ENCODE measurements at regions not wholly inside any gene's neighbourhood (a gene's known extent, or its start where the extent isn't known, plus 50 kb on each side); places are given as distances from the start of the nearest gene placed in this dataset.

- in situ Hi-C loops (cut with MboI; ENCODE audit: low sequenced_read_pairs) = no loop called here
Observed at GRCh38 chr7:47663213-47663612, 81.3 kb upstream of the TNS3 start.

More at GRCh38 chr7:47663213-47663612, 81.3 kb upstream of the TNS3 start:
- CTCF ChIA-PET = interaction anchor here (1.1 kb wide), 1 partner anchor 213 kb away, joined by 3 read pairs; no protein-coding TSS in a partner anchor
- no TSS peak for BruUV-seq (replicated peaks)
- Histone ChIP-seq H3K4me2 (ENCODE audit: low read depth, low read length) (no peak overlapping the region), H3K4me1 (ENCODE audit: control insufficient read depth, insufficient read depth, low read length) (peaks cover 25% of the 10 kb centered on the region), H3K18ac (ENCODE audit: low read depth, low read length) (peak overlapping the region; percentile 34), H4K8ac (ENCODE audit: low read depth in 2 of 2, low read length in 2 of 2) (peak overlapping the region in 1 of 2 experiments; percentile 69; a peak in 1 of 4 replicates), H2BK5ac (ENCODE audit: low read depth, low read length, poor library complexity, severe bottlenecking) (no peak overlapping the region), H3K4ac (ENCODE audit: low read depth, low read length) (peak overlapping the region; percentile 51), H2BK120ac (ENCODE audit: low read depth, low read length) (peak overlapping the region; percentile 76), H2BK20ac (ENCODE audit: low read depth, low read length) (peak overlapping the region; percentile 23), H4K20me1 (ENCODE audit: insufficient read depth, low read length) (no peaks in the 10 kb centered on the region), H3K27me3 (ENCODE audit: control insufficient read depth, insufficient read depth, low read length) (no peaks in the 10 kb centered on the region; the same call in 1 of the 2 replicates), H3K36me3 (ENCODE audit: control insufficient read depth, insufficient read depth, low read length) (no peaks in the 10 kb centered on the region), H4K91ac (ENCODE audit: insufficient read depth, low read depth, low read length) (peak overlapping the region; percentile 69), H3K9me1 (ENCODE audit: insufficient read depth, low read length) (peaks cover 28% of the 10 kb centered on the region), H4K5ac (ENCODE audit: low read depth, low read length) (peak overlapping the region; percentile 20; the same call in 1 of the 2 replicates), H3K9me3 (ENCODE audit: control insufficient read depth, insufficient read depth, low read length) (no peaks in the 10 kb centered on the region), H2AK9ac (replicated peaks; ENCODE audit: low read depth, low read length, poor library complexity) (no peak overlapping the region), H2BK15ac (ENCODE audit: low read depth, low read length) (peak overlapping the region; percentile 39; the same call in 1 of the 3 replicates), H3K27ac (ENCODE audit: insufficient read depth, low read length) (no peak overlapping the region), H3K79me1 (ENCODE audit: low read depth in 1 of 2, low read length in 2 of 2) (no peaks in the 10 kb centered on the region), H2AFZ (replicated peaks; ENCODE audit: low read length, poor library complexity) (no peak overlapping the region), H3K9ac (ENCODE audit: low read depth, low read length) (no peak overlapping the region), H3K14ac (replicated peaks; ENCODE audit: low read depth, low read length) (peak overlapping the region; percentile 11), H3K23ac (ENCODE audit: low read depth, low read length) (peak overlapping the region; percentile 1; the same call in 1 of the 2 replicates), H3K56ac (ENCODE audit: extremely low read depth, insufficient read depth, low read length) (no peak overlapping the region), H2AK5ac (ENCODE audit: low read depth, low read length) (peak overlapping the region; percentile 71), H3K4me3 (ENCODE audit: insufficient read depth, low read depth, low read length) (no peak overlapping the region)
- 100% methylated on average over 1 of the region's 5 CpGs; no CpG with 5 or more reads in 1 of the 2 experiments for WGBS, 2 experiments (ENCODE audit: extremely low coverage in 2 of 2, insufficient read length in 1 of 2)
- dilution Hi-C loops (cut with HindIII; ENCODE audit: low sequenced_read_pairs, unreplicated experiment) (no loop called here), intact Hi-C loops (cut with micrococcal nuclease) (no loop called here)
- POLR2A ChIA-PET (ENCODE audit: unreplicated experiment) = no interaction called here
- ATAC-seq (ENCODE audit: low read depth) (no peak), DNase-seq (no peak)
- no peak for TF ChIP-seq RCOR1 (IDR thresholded peaks at IDR 0.05; ENCODE audit: insufficient replicate concordance, low read length)
- TF ChIP-seq FOS (IDR thresholded peaks at IDR 0.05; ENCODE audit: low read depth, low read length) = no peak
- no peak for TF ChIP-seq MAFK (IDR thresholded peaks at IDR 0.05; ENCODE audit: low read depth, low read length)
- no peak for TF ChIP-seq RAD21 (IDR thresholded peaks at IDR 0.05; ENCODE audit: low read length)
- TF ChIP-seq MAZ (IDR thresholded peaks at IDR 0.05; ENCODE audit: borderline replicate concordance, low read depth, low read length) = no peak
- TF ChIP-seq USF2 (IDR thresholded peaks at IDR 0.05; ENCODE audit: low read depth, low read length) = no peak
- TF ChIP-seq BHLHE40 (IDR thresholded peaks at IDR 0.05; ENCODE audit: low read depth, low read length) = no peak
- TF ChIP-seq CHD1 (IDR thresholded peaks at IDR 0.05; ENCODE audit: low read depth, low read length) = no peak
- TF ChIP-seq ELK1 (IDR thresholded peaks at IDR 0.05; ENCODE audit: borderline replicate concordance, low read depth, low read length) = no peak
- TF ChIP-seq RFX5 (IDR thresholded peaks at IDR 0.05; ENCODE audit: low read depth, low read length) = no peak
- TF ChIP-seq NFE2L2 (IDR thresholded peaks at IDR 0.05; ENCODE audit: low read depth, low read length) = no peak
- TF ChIP-seq SMC3 (IDR thresholded peaks at IDR 0.05; ENCODE audit: low read depth, low read length) = no peak
